ENCODE measurements at regions not wholly inside any gene's neighbourhood (a gene's known extent, or its start where the extent isn't known, plus 50 kb on each side); places are given as distances from the start of the nearest gene placed in this dataset.
"Not testable (repeated sequence)": the region's sequence is repeated elsewhere in the genome, so short reads cannot be mapped to it uniquely, and the experiment has no call there.

DNA sequence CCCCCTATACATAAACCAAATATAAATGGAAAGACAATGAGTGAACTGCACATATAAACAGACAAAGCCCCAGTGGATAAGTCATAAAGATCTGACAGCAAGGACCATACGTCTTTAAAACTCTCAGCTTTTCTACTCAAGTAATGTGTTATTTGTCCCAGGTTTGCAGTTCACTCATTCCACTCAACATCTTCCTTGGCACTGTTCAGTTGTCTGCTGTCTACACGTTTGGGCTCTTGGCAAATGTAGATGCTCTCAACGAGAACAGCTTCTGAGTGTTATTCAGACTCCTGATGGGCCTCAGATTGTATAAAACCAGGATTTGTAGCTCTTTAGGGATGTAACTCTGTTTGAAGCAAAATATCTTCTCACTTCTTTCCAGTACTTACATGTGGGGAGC lies 198.2 kb upstream of the SEMA6A start:
- no peak overlapping the region for H3K4me3 ChIP-seq (replicated peaks; ENCODE audit: low read depth, low read length)
- TF ChIP-seq, protein P1, sequence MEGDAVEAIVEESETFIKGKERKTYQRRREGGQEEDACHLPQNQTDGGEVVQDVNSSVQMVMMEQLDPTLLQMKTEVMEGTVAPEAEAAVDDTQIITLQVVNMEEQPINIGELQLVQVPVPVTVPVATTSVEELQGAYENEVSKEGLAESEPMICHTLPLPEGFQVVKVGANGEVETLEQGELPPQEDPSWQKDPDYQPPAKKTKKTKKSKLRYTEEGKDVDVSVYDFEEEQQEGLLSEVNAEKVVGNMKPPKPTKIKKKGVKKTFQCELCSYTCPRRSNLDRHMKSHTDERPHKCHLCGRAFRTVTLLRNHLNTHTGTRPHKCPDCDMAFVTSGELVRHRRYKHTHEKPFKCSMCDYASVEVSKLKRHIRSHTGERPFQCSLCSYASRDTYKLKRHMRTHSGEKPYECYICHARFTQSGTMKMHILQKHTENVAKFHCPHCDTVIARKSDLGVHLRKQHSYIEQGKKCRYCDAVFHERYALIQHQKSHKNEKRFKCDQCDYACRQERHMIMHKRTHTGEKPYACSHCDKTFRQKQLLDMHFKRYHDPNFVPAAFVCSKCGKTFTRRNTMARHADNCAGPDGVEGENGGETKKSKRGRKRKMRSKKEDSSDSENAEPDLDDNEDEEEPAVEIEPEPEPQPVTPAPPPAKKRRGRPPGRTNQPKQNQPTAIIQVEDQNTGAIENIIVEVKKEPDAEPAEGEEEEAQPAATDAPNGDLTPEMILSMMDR (IDR thresholded peaks at IDR 0.05; ENCODE audit: low read length, missing control alignments), result no peak
- DNase-seq (ENCODE audit: low read depth), result no peak

DNA sequence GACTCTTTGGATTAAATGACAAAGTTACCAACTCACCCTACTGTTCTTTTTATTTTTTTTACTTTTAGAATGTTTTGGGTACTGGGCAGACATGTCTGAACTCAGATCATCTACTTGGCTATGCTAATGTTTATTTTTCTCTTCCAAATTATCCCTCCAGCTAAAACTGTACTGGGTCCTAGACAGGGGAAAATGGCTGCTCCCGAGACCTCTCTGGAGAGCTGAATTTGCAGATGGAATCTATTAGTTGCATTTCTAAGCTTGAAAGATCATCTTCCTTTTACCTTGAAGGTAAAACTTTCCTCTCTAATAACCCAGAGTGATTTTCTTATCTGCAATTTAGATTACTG lies 197.5 kb upstream of the SEMA6A start:
- no peak overlapping the region for H3K4me3 ChIP-seq (replicated peaks; ENCODE audit: low read depth, low read length)
- DNase-seq (ENCODE audit: low read depth), result no peak
- TF ChIP-seq, protein P1 (IDR thresholded peaks at IDR 0.05; ENCODE audit: low read length, missing control alignments), result no peak

DNA sequence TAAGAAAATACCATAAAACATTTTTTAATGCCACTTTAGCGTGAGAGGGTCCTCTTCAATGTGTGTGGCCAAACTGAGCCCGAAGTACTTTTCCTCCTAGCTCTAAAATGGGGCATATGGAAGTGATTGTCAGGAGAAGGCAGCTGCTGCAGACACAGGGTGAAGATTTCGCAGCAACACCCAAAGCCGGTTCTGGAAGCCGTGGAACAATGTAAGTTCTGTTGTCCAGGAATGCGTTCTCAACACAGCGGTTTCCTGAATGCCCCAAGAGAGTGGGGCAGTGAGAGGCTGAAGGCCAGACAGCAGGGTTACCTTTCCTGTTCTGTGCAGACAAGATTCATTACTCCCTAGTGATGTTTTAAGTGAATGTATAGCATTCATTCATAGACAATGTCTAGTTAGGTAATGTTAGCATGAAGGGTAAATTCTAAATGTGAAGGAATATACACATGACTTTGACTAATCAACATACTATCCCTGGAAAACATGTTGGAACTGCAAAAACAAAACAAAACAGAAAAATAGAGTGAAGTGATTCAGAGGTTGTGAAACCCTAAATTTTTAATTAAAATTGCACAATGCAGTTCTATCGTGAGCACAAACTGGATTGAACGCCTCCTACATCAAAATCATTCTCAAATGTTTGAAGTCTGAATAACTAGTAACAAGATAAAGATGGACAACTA lies 197.0 kb upstream of the SEMA6A start:
- H3K4me3 ChIP-seq (replicated peaks; ENCODE audit: low read depth, low read length), result no peak overlapping the region
- TF ChIP-seq, protein P1 (IDR thresholded peaks at IDR 0.05; ENCODE audit: low read length, missing control alignments), result no peak
- DNase-seq (ENCODE audit: low read depth), result peak; percentile 32

DNA sequence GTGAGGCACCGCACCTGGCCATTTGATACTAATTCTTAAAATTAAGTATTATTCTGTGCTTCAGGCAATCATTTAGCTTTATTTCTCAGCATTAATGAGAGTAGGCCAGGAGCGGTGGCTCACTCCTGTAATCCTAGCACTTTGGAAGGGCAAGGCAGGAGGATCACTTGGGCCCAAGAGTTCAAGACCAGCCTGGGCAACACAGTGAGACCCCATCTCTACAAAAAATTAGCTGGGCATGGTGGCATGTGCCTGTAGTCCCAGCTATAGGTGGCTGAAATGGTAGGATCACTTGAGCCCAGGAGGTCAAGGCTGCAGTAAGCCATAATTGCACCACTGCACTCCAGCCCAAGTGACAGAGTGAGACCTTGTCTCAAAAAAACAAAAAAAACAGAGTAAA lies 195.3 kb upstream of the SEMA6A start:
- not testable (repeated sequence) for DNase-seq (ENCODE audit: low read depth)

DNA sequence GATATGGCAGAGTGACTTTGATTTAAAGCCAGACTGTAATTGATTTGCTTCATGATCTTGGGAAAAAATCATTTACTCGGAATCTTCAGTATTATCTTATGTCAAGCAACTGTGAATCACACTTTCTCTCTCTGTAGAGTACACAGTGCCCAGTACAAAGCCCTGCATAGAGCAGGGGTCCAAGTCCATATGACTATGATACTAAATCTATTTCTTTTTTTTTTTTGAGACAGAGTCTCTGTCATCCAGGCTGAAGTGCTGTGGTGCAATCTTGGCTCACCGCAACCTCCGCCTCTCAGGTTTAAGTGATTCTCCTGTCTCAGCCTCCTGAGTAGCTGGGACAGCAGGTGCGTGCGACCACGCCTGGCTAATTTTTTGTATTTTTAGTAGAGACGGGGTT lies 194.8 kb upstream of the SEMA6A start:
- H3K4me3 ChIP-seq (replicated peaks; ENCODE audit: low read depth, low read length), result no peak overlapping the region
- TF ChIP-seq, protein P1 (IDR thresholded peaks at IDR 0.05; ENCODE audit: low read length, missing control alignments), result no peak
- no peak for DNase-seq (ENCODE audit: low read depth)

More for the DNA sequence above, 195.3 kb upstream of the SEMA6A start:
- not testable (repeated sequence) for H3K4me3 ChIP-seq (replicated peaks; ENCODE audit: low read depth, low read length)

DNA sequence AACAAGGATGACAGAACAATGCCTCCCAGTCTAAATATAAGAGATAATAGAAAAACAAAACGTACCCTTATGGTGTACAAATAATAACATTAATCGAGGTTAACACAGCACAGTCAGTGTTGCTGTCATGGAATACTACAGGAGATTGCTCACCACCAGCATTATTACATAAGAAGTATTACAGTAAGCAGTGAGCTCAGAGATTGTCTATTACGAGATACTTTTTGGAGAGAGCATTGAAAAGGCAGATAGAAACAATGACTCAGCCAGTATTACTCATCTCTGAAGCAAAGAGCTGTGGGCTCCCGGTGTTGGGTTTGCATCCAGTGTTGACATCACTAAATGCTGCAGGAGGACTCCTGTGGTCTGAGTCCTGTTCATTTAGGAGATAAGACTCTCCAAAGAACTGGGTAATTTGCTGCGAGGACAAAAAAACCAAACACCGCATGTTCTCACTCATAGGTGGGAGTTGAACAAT lies 191.9 kb upstream of the SEMA6A start:
- peak; percentile 94 for DNase-seq (ENCODE audit: low read depth)
- TF ChIP-seq, protein P1 (IDR thresholded peaks at IDR 0.05; ENCODE audit: low read length, missing control alignments), result no peak
- H3K4me3 ChIP-seq (replicated peaks; ENCODE audit: low read depth, low read length), result no peak overlapping the region

DNA sequence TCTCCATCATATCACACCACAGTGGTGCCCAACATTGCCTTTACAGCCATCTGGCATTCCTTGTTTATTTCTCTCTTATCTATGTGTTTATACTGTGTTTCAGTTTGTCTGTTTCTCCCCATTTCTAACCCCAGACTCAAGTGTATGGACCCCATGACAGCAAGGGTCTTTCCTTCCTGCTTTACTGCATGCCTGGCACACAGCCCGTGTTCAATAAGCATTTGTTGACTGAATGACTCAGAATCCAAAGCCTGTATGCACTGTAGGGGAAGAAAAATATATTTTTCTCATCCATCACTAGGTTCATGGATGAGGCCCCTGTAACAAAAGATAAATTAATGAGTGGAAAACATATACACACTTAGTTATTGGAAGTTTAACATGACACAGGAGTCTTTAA lies 190.8 kb upstream of the SEMA6A start:
- TF ChIP-seq, protein P1 (IDR thresholded peaks at IDR 0.05; ENCODE audit: low read length, missing control alignments), result no peak
- no peak overlapping the region for H3K4me3 ChIP-seq (replicated peaks; ENCODE audit: low read depth, low read length)
- no peak for DNase-seq (ENCODE audit: low read depth)
